IMR-90 (cell line): ENCODE measurements at regions not wholly inside any gene's neighbourhood (a gene's known extent, or its start where the extent isn't known, plus 50 kb on each side); places are given as distances from the start of the nearest gene placed in this dataset.
"Not testable (repeated sequence)": the region's sequence is repeated elsewhere in the genome, so short reads cannot be mapped to it uniquely, and the experiment has no call there.

Source experiments
- BHLHE40 ChIP-seq: fragments of 150-350 bp; IDR thresholded peaks from 2 replicates; pipeline ENCODE4 v1.6.1; 2016; ENCODE audit warnings: mild to moderate bottlenecking, low read depth, low read length
- CEBPB ChIP-seq: IDR thresholded peaks from 2 replicates; pipeline ENCODE4 v1.6.1; 2012; ENCODE audit warnings: low read depth, low read length, improper control_type of control experiment
- CHD1 ChIP-seq: IDR thresholded peaks from 2 replicates; pipeline ENCODE4 v1.6.1; 2012; ENCODE audit warnings: low read depth, low read length, improper control_type of control experiment
- CTCF ChIP-seq: conservative IDR thresholded peaks from 2 replicates; pipeline ENCODE4 v1.5.1; 2012; ENCODE audit warnings: mild to moderate bottlenecking, low read depth, low read length, improper control_type of control experiment
- FOS ChIP-seq: fragments of 150-350 bp; IDR thresholded peaks from 2 replicates; pipeline ENCODE4 v1.6.1; 2016; ENCODE audit warnings: low read depth, low read length
- MAFK ChIP-seq: IDR thresholded peaks from 2 replicates; pipeline ENCODE4 v1.6.1; 2012; ENCODE audit warnings: low read depth, low read length, improper control_type of control experiment
- MAZ ChIP-seq: IDR thresholded peaks from 2 replicates; pipeline ENCODE4 v1.6.1; 2012; ENCODE audit warnings: low read depth, mild to moderate bottlenecking, low read length, improper control_type of control experiment, moderate library complexity, borderline replicate concordance
- POLR2A ChIP-seq: IDR thresholded peaks from 2 replicates; pipeline ENCODE4 v1.6.1; 2012; ENCODE audit warnings: mild to moderate bottlenecking, low read depth, low read length
- RCOR1 ChIP-seq: IDR thresholded peaks from 2 replicates; pipeline ENCODE4 v1.6.1; 2012; ENCODE audit warnings: mild to moderate bottlenecking, low read length, improper control_type of control experiment; ENCODE audit not compliant: insufficient replicate concordance
- RFX5 ChIP-seq: IDR thresholded peaks from 2 replicates; pipeline ENCODE4 v1.8.0; 2012; ENCODE audit warnings: low read depth, mild to moderate bottlenecking, low read length, moderate library complexity
- TF ChIP-seq, protein P1 (sequence below): fragments of 150-350 bp; IDR thresholded peaks from 2 replicates; pipeline ENCODE4 v1.6.1; 2016; ENCODE audit warnings: low read depth, mild to moderate bottlenecking, low read length, moderate library complexity, borderline replicate concordance

GRCh38 chr1:192895487-192895886 lies 86.6 kb downstream of the RGS2 start:
- not testable (repeated sequence) for TF ChIP-seq CTCF, FOS, MAZ, POLR2A, MAFK, CEBPB, CHD1, RCOR1, RFX5, BHLHE40
- TF ChIP-seq, protein P1, sequence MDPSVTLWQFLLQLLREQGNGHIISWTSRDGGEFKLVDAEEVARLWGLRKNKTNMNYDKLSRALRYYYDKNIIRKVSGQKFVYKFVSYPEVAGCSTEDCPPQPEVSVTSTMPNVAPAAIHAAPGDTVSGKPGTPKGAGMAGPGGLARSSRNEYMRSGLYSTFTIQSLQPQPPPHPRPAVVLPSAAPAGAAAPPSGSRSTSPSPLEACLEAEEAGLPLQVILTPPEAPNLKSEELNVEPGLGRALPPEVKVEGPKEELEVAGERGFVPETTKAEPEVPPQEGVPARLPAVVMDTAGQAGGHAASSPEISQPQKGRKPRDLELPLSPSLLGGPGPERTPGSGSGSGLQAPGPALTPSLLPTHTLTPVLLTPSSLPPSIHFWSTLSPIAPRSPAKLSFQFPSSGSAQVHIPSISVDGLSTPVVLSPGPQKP = not testable (repeated sequence)
